ENCODE measurements at regions not wholly inside any gene's neighbourhood (a gene's known extent, or its start where the extent isn't known, plus 50 kb on each side); places are given as distances from the start of the nearest gene placed in this dataset.
"Not testable (repeated sequence)": the region's sequence is repeated elsewhere in the genome, so short reads cannot be mapped to it uniquely, and the experiment has no call there.

DNA sequence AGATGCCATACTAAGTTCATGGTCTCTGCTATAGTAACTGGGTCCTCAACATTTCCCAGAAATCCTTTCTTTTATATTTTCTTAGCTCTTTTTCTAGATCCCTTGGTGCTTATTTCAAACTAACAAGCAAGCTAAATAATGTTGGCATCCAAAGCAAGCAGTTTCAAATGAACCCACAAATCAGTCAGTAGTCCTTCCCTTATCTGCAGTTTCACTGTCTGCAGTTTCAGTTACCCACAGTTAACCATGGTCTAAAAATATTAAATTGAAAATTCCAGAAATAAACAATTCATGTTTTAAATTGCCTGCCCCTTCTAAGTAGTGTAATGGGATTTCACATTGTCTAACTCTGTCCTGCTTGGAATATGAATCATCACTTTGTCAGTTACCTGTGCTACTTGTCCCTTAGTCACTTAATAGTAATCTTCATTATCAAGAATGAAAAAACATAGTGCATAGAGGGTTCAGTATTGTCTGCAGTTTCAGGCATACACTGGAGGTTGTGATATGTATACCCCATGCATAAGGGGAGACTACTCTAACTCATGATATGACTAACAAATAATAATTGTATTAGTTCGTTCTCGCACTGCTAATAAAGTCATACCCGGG, 633.7 kb downstream of the MECOM start:
- no peak for DNase-seq

DNA sequence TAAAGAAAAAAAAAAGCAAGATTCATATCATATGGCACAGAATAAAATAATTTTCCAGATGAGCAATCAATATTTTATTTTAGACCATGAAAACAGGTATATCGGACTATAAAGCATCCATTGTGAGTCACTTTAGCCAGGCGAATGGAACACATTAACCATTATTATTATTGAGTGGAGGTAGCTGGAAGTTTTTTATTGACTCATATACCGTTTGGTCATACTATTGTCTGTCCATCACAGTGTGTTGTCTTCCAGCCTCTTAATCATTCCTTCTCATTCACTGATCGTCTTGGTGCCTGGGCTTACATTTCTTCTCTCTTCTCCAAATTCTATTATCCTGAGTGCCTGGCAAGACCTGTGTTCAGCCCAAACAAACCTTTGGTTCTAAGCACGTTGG, 634.8 kb downstream of the MECOM start:
- no peak for DNase-seq

DNA sequence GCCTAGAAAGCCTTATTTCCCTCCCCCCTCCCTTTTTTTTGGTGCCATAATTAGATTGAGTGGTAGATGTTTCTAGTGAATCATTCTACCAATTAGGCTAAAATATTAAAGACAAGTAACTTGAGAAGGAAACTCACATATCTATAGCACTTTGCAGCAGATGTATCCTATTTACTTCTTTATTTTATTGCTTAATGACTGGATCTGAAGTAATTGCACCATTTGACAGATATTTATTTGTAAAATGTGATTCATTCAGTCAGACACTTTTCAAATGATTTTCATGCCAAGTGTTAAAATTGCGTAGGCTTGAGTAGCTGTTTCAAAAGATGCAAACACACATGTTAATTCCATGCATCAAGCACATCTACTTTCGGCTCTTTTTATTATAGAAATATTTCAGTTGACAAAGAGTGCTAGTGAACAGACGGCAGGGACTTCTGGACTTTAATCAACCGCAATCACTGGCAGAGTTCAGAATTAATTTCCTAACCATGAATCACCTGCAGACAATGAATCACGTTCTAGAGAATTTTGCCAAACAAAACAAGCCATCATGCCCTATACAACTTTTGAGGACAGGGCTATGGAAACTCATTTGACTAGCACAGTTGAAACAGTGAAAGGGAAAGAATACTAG, 636.8 kb downstream of the MECOM start:
- peak; percentile 10 to 76 for DNase-seq

DNA sequence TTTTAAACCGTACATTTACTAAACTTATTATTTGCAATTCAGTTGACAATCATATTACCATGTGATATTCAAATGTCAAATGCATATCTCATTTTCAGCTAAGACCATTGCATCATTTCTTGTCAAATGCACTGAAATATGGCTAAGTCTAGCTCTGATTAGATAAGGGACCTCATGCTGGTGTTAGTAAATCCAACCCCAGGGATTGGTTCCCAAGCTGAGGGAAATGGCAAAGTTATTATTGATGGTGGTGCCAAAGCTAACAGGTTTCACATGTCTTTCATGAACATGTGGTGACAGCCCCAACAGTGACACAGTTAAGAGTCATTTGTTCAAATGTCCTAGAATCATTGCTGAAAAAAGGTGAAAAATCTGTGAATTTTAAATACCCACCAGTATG, 641.1 kb downstream of the MECOM start:
- no peak for DNase-seq

DNA sequence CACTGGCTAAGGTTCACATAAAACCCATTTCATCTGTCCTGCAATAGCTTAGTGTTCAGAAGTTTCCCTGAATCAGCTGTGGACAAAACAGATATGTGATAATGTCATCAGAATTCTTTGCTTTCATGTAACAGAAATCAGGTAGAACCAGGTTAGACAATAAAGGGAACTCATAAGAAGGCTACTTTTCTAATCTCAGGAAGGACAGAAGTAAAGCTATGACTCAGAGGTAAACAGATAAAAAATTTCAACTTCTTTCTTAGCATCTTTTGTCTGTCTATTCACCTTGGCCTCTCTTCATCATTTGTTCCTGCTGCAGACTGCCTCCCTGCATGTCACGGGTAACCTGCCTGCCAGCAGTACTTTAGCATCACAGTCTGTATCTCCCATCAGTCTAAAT, 643.1 kb downstream of the MECOM start:
- no peak for DNase-seq

DNA sequence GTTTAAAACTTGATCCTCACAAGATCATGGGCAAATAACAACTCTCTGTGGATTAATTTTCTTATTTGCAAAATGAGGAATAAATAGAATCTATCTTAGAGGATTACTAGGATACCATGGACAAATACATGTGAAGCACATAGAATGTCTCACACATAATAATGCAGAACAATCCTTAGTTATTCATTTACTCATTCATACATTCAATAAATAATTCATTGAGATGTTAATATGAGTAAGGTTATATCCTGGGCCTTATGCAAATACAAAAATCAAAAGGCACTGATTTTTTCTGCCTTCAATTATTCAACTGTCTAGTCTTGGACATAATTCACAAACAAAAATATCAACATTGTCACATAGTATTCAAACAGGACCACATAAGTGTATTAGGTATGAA, 654.1 kb downstream of the MECOM start:
- no peak for DNase-seq

DNA sequence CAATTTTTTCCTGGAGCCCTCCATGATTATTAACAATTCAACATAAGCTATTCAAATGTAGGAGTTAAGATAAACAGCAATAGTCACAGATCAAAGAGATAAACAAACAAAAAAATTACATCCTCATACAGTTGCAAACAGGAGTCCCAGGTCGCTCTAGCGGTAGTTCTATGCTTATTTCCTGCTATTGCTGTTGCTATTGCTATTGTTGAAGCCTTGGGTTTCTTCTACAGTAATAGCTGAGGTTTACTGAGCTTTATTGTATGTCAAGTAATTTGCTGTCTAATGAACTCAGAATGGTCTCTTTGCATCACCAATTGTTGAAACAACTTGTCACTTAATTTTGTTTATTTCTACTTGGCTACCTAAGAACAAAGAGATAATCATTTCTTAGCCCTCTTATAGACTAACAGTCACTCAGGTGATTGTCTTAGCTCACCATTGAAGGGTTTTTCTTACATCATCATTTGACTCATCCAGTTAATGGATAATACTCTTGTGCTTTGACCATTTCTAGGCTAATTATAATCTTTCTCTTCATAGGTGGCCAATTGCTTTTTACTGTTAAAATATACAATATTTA, 654.6 kb downstream of the MECOM start:
- no peak for DNase-seq

DNA sequence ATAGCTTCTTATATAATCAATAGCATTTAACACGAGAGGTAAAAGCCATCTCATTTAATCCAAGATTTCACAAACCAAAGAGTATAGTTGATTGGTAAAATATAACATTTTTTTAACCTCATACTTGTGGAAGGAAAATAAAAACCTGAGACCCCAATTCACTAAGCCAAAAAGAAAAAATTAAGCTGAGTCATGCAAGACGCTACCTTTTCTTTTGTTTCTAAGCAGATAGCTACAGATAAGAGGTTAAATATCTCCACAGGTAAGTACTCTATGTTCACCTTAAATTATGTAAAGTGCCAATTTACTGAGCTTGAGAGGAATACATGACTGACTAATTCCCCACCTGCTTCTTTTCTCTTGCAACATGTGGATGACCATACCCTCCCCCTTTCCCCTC, 656.4 kb downstream of the MECOM start:
- DNase-seq, result no peak

DNA sequence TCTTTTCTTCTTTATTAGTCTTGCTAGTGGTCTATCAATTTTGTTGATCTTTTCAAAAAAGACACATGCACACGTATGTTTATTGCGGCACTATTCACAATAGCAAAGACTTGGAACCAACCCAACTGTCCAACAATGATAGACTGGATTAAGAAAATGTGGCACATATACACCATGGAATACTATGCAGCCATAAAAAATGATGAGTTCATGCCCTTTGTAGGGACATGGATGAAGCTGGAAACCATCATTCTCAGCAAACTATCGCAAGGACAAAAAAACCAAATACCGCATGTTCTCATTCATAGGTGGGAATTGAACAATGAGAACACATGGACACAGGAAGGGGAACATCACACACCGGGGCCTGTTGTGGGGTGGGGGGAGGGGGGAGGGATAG, 657.1 kb downstream of the MECOM start:
- not testable (repeated sequence) for DNase-seq

DNA sequence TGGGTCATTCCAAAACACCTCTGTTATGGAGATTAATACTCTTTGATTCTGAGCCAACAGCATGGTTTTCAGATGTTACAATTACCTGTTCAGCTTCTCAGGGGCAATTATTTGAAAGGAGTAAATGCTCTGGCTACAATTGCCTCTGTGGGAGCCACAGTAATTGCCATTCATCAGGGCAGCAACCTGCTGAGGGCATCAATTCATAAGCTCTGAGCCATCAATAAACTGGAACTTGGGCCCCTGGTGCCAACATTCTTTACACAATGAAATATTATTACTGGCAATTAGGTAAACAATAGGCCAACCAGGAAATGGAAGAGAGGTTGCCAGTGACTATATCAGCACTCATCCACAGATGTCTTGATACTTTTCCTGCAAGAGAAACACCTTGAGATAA, 660.8 kb downstream of the MECOM start:
- DNase-seq, result no peak

DNA sequence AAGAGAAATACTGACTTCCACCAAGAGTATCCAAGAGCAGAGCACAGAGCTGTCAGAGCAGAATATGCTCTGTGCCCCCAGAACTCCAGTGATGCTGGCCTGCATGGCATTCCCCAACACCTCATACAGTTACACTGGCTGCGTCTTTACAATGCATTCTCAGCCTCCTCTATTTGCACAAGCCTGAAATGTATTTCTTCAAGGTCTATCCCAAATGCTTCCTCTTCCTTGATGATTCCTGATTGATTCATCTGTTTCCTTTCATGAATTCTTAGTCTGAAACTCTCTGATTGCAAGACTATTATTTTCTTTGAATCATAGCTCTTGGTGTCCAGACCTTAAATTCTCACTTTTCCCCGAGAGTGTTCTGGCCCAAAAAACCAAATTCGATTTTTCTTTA, 664.7 kb downstream of the MECOM start:
- DNase-seq, result no peak

DNA sequence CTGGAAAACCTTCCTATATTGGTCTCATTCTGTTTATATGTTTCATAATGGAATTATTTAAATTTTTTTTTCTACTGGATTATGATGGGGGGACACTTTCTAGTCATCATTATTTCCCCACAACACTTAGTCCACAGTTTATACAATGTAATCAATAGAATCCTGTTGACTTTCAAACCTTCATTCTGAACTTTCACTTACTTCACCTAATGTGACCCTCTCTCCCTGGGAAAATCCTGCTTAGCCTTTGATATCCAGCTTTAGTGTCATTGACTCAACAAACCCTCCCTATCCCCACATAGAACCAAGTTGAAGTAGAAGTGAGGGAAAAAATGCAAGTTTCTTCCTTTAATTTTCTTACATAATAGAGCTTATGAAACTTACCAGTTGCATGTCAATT, 666.0 kb downstream of the MECOM start:
- DNase-seq, result no peak

DNA sequence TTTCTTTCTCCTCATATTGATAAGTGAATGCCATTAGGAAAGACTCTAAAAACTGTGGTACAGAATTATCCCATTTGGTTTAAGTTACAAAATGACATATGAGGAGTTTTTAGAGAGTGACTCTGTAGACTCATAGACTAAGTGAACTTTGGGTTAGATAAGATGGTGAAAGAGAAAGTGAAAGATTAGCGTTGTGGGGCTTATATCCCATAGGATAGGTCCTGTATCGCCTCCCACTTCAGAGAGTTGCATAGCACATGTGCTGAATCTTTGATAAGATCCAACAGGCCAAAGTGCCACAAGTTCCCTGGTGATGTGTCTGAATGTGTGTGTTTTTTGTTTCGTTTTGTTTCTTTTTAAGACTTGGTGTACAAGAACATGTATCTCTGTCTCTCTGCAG, 666.9 kb downstream of the MECOM start:
- no peak for DNase-seq

DNA sequence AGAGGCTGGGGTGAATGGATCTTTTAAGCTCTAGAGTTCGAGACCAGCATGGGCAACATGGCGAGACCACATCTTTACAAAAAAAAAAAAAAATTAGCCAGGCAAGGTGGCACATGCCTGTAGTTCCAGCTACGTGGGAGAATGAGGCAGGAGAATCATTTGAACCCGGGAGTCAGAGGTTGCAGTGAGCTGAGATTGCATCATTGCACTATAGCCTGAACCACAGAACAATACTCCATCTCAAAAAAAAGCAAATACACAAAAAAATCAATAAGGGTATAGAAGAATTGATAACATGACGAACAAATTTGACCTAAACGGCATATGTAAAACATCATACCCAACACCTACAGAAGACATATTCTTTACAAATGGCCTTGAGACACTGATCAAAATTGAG, 668.4 kb downstream of the MECOM start:
- no peak for DNase-seq

DNA sequence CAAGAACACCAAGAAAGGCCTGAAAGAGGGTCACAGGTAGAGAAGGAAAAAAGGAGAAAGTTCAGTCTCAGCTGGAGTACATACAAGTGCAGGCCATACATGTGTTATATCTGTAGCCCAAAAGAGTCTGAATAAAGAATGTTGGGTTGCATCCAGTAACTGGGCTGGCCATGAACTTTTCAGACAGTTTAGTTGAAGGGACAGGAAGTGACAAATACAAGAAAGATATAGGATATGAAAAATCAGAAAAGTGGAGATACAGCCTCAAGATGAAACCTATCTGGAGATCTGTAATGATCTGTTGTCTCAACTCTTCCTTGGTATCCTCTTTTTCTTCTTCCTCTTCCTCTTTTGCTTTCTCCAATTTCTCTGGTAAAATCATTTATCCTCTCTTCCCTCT, 671.7 kb downstream of the MECOM start:
- no peak for DNase-seq

DNA sequence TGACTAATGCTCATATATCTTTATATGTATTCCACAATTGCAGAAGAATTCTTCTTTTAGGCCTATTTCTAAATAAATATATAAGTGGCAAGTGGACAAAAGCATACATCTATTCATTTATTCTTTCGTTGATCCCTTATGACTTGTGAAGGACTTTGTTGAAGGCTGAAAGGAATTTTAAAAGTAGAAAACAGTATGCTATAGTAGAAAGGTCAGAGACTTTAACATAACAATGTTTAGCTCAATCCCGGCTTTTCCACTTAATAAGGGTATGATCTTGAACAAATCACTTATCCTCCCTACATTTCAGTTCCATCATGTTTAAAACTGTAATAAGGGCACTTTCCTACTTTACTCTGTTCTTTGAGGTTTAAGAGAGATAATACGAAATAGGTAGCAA, 672.9 kb downstream of the MECOM start:
- DNase-seq, result no peak

DNA sequence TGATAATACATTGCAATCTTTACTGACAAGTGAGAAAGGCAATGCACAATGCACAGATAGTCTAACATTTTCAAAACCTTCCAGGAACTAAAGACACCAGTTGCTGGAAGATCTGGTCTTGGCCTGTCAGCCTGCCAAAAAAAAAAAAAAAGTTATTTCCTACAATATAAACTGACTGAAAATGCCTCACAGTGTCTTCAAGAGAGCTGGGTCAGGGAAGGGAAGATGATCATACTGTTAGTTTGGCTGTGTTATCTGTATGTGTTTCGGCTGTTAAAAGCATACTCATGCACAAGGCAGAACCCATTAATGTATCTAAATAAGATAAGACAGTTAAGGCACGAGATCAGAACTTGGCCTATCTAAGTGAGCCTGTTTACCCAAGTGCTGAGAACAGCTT, 673.4 kb downstream of the MECOM start:
- DNase-seq, result no peak

DNA sequence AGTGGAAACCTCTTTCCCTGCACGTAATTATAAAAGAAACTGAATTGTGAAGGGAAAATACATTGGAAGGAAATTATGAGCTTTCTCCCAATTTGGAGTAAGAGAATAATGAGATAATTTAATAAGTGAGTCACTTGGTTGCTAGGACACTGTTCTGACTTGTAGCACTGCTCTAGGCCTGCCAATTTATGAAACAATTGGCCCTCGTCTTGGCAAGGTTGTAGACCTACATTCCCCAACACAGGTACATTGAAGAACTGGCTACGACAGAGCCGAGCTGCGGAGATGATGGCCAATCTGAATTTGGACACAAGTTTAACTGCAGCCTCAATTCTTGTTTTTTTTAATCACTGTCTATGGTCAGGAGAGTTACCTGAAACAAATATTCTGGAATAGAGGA, 674.1 kb downstream of the MECOM start:
- DNase-seq, result no peak

DNA sequence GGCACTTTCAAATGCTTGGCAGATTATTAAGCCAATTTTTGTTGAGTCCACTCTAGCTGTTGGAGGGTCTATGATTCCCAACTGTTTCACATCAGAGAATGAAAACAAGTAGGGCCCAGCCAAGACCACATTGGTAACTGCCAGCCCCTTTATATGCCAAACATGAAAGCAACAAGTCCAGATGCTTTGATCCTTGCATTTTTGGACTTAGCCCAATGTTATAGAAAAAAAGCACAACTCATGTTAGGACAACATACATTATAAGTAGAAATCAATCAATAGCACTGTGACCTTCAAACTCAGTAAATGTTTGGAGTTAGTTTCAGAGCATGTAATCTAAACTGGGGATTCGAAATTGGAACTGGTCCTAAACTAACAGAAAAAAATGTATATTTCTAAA, 674.7 kb downstream of the MECOM start:
- no peak for DNase-seq

DNA sequence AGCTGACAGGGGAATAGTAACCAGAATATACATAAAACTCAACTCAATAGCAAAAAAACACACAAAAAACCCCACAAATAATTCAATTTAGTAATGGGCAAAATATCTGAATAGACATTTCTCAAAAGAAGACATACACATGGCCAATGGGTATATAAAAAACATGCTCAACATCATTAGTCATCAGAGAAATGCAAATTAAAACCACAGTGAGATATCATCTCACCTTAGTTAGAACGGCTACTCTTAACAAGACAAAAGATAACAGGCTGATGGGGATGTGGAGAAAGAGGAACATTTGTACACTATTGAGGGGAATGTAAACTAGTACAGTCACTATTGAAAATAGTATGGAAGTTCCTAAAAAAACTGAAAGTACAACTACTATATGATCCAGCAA, 678.6 kb downstream of the MECOM start:
- no peak for DNase-seq

DNA sequence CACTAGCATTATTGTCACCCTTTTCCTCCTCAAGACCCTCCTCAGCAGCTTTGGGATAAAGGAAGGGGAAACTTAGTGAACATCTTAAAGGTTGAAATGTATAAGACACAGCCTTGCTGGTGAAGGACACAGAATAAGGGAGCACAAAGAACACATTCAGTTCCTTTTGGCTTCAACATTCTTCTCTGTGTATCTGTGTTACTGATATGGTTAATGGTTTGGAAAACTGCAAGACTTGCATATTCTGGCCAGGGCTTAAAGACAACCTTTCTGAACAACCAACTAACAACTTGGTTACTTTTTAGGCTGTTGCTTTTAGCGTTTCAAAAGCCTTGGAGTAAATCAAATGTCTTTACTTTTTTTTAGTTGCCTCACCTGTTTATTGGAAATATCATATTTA, 680.5 kb downstream of the MECOM start:
- DNase-seq, result no peak

DNA sequence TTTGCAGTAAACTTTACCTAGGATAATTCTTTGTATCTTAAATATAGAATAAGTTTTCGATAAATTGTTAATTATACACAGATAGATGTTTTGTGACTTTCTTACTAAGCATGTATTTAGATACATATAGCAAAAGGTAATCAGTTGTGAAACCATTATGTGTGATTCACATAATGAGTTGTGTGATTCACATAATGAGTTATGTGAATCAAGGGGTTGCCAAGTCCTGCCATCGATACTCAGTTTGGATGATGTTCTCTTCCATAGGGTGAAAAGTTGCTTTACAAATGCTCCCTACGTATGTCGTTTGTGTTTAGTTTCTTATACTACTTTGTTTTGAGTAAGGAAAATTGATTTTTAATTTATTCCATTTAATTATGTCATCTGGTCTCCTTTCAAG, 682.1 kb downstream of the MECOM start:
- DNase-seq, result no peak

DNA sequence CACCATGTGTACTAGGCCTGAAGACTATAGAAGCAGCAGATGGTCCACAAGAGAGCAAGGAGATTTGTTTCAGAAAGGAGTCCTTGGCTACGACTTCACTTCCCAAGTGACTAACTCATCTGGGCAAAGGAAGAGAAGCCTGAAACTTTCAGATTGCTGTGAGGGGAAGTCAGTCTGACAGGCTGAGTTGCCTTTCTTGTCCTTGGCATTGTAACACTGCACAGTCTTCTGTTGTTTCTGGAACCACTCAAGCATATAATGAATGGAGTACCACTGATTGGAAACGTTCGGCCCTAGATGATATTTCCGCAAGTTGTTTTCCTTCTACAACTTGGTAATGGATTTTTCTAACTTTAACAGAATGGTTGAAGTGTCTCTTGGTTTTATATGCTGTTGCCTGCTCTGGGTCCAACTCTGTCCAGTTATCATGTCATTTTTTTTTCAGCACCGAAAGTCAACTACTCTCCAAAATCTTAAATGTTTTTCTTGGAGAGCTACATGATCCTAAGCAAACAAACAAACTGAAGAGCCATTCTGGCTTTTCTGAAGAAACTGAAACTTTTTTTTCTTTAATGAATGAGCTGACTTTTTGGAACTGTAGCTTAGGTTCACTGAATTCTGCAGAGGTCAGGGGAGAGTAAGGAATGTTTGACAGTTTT, 685.7 kb downstream of the MECOM start:
- DNase-seq, result no peak

DNA sequence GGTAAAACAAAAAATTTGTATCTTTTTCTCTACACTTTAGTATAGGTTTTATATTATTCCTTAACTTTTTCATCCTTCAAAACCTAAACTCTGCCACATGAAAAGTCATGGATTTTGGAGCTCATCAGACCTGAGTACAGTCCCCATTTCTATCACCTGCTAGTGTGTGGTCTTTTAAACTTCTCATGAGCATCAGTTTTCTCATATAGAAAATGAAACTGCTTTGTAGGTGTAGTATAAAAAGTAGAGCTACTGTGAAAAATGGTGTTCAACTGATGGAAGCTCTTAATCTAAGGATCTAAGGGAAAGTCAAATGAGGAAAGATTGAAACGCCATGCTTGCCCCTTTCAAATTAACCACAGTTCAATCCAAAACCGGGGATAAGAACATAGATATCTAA, 686.5 kb downstream of the MECOM start:
- DNase-seq, result no peak

DNA sequence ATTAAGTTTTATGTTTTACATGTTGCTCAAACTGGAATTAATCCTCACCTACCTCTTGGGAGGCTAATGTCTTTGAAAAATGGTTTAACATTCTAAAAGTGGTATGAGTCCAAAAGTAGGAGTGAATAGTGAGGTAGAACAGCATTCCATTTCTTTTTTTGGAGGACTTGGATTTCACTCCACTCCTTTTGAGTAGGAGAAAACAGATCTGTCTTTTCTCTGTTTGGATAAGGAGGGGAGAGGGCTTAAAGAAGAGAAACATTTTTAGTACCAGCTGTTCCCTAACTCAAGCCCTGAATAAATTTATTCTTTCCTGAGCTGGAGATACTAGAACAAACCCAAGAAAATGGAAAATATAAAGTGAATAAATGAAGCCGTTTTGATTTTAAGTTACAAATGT, 687.9 kb downstream of the MECOM start:
- no peak for DNase-seq

Data from SW 1271 (cell line).